ENCODE measurements at regions not wholly inside any gene's neighbourhood (a gene's known extent, or its start where the extent isn't known, plus 50 kb on each side); places are given as distances from the start of the nearest gene placed in this dataset.
A peak's percentile ranks its signal among the peaks of the same experiment; 100 is the strongest.

- peak overlapping the region; percentile 16; the same call in 1 of the 2 replicates for H3K27ac Mint-ChIP-seq
- H3K4me3 Mint-ChIP-seq, result no peak overlapping the region
- no peak for TF ChIP-seq CTCF (IDR thresholded peaks at IDR 0.05)
- no peaks in the 10 kb centered on the region; the same call in 1 of the 2 replicates for H3K27me3 Mint-ChIP-seq (ENCODE audit: insufficient read depth)
- no peaks in the 10 kb centered on the region for H3K9me3 Mint-ChIP-seq
- H3K4me1 Mint-ChIP-seq (ENCODE audit: low read depth), result peaks cover 54% of the 10 kb centered on the region
- peak; percentile 16 for DNase-seq
- no peaks in the 10 kb centered on the region for H3K36me3 Mint-ChIP-seq (ENCODE audit: low read depth)
Measured at GRCh38 chr7:46847126-46847525, 734.8 kb downstream of the TNS3 start.

GRCh38 chr7:46844486-46844885 lies 737.4 kb downstream of the TNS3 start:
- H3K27me3 Mint-ChIP-seq (ENCODE audit: insufficient read depth), result no peaks in the 10 kb centered on the region

GRCh38 chr7:46841248-46841647 lies 740.7 kb downstream of the TNS3 start:
- Mint-ChIP-seq H3K4me3 (no peak overlapping the region), H3K9me3 (no peaks in the 10 kb centered on the region), H3K27me3 (ENCODE audit: insufficient read depth) (no peaks in the 10 kb centered on the region), H3K4me1 (ENCODE audit: low read depth) (peaks cover 20% of the 10 kb centered on the region), H3K27ac (no peak overlapping the region), H3K36me3 (ENCODE audit: low read depth) (no peaks in the 10 kb centered on the region)
- TF ChIP-seq CTCF (IDR thresholded peaks at IDR 0.05), result no peak
- no peak for DNase-seq

More at GRCh38 chr7:46844486-46844885, 737.4 kb downstream of the TNS3 start:
- Mint-ChIP-seq H3K36me3 (ENCODE audit: low read depth) (no peaks in the 10 kb centered on the region), H3K4me1 (ENCODE audit: low read depth) (peaks cover 46% of the 10 kb centered on the region), H3K9me3 (no peaks in the 10 kb centered on the region), H3K27ac (no peak overlapping the region), H3K4me3 (no peak overlapping the region)
- DNase-seq, result no peak
- no peak for TF ChIP-seq CTCF (IDR thresholded peaks at IDR 0.05)

- Mint-ChIP-seq H3K27ac (peak overlapping the region; percentile 59), H3K9me3 (no peaks in the 10 kb centered on the region), H3K4me3 (no peak overlapping the region), H3K27me3 (ENCODE audit: insufficient read depth) (no peaks in the 10 kb centered on the region), H3K4me1 (ENCODE audit: low read depth) (peaks cover 35% of the 10 kb centered on the region), H3K36me3 (ENCODE audit: low read depth) (no peaks in the 10 kb centered on the region)
- peak; percentile 55 for DNase-seq
- TF ChIP-seq CTCF (IDR thresholded peaks at IDR 0.05), result no peak
Measured at GRCh38 chr7:46839651-46840050, 742.3 kb downstream of the TNS3 start.

- TF ChIP-seq CTCF (IDR thresholded peaks at IDR 0.05), result no peak
- no peaks in the 10 kb centered on the region for H3K36me3 Mint-ChIP-seq (ENCODE audit: low read depth)
- H3K4me1 Mint-ChIP-seq (ENCODE audit: low read depth), result peaks cover 36% of the 10 kb centered on the region
- no peak overlapping the region for H3K27ac Mint-ChIP-seq
- no peaks in the 10 kb centered on the region for H3K9me3 Mint-ChIP-seq
- no peaks in the 10 kb centered on the region for H3K27me3 Mint-ChIP-seq (ENCODE audit: insufficient read depth)
- DNase-seq, result no peak
- H3K4me3 Mint-ChIP-seq, result no peak overlapping the region
Measured at GRCh38 chr7:46838463-46838862, 743.4 kb downstream of the TNS3 start.

GRCh38 chr7:46835556-46835955 lies 746.4 kb downstream of the TNS3 start:
- Mint-ChIP-seq H3K27ac (no peak overlapping the region), H3K27me3 (ENCODE audit: insufficient read depth) (no peaks in the 10 kb centered on the region), H3K9me3 (no peaks in the 10 kb centered on the region), H3K4me3 (no peak overlapping the region), H3K36me3 (ENCODE audit: low read depth) (no peaks in the 10 kb centered on the region), H3K4me1 (ENCODE audit: low read depth) (peaks cover 34% of the 10 kb centered on the region)
- no peak for TF ChIP-seq CTCF (IDR thresholded peaks at IDR 0.05)
- no peak for DNase-seq
